HG02938 (cell line): ENCODE measurements at regions not wholly inside any gene's neighbourhood (a gene's known extent, or its start where the extent isn't known, plus 50 kb on each side); places are given as distances from the start of the nearest gene placed in this dataset.
"Not testable (repeated sequence)": the region's sequence is repeated elsewhere in the genome, so short reads cannot be mapped to it uniquely, and the experiment has no call there.

Experiments used
- ATAC-seq: cut with Tn5 transposase; IDR thresholded peaks from one replicate; pipeline ENCODE4 v1.9.1; 2021; ENCODE audit warnings: mild to moderate bottlenecking, moderate library complexity; ENCODE audit not compliant: unreplicated experiment

GRCh38 chr3:164752812-164753211 lies 325.5 kb downstream of the SI start:
- no peak for ATAC-seq

- no peak for ATAC-seq
Observed at GRCh38 chr3:164748626-164749025, 329.7 kb downstream of the SI start.

- ATAC-seq: no peak
Observed at GRCh38 chr3:164741869-164742268, 336.4 kb downstream of the SI start.

GRCh38 chr3:164737174-164737573 lies 341.1 kb downstream of the SI start:
- ATAC-seq: no peak

DNA sequence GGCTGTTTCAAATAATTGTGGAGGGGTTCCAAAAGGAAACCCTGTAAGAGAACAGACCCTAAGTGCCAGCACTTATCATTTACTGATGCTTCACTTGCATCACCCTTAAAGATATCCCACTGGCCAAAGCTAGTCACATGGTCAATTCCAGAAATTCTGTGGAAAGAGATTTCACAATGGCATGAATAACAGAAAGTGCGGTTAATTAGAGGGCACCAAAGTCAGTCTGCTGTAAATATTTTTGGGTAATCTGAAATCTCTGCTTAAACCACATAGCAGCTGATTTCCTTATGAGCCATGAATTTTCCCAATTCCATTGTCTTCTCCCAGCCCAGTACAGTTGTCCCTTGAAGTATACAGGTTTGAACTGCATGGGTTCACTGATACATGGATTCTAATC lies 346.1 kb downstream of the SI start:
- ATAC-seq: no peak

DNA sequence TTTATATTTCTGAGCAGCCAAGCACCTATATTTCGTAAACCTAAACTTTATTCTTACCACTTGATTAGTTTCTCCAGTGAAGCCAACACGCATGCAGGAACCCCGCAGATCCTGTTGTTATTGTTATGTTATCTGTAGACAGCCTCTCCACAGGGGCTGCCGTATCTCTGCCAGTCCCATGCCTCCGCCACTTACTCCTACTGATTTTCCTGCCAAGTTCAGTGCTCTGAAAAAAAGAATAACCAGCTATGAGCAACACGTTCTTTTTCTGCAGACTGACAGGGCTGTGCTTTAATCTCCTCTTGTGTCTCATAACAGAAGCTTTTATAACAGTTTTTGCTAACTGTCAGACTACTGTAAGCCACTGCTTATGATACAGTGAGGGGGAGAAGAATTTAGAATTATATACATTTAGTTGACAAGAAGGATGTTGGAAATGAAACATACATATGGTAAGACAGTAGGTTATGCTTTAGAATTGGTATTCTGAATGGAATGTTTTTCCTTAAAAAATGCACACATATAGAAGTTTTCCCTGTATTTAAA lies 347.4 kb downstream of the SI start:
- no peak for ATAC-seq

DNA sequence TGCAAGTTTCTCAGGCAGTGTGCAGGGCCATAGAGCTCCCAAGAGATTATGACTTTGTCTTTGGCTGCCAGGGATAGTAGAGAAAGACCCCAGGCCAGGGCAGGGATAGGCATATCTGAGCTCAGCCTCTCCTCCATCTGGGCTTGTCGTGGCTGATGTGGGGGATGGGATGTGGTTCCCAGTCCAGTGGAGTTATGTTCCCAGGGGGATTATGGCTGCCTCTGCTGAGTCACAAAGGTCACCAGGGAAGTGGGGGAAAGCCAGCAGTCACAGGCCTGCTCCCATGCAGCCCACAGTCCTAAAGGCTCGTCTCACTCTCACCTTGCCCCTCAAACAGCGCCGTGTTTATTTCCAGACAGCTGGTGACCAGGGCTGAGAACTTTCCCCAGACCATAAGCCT lies 354.9 kb downstream of the SI start:
- ATAC-seq: no peak

DNA sequence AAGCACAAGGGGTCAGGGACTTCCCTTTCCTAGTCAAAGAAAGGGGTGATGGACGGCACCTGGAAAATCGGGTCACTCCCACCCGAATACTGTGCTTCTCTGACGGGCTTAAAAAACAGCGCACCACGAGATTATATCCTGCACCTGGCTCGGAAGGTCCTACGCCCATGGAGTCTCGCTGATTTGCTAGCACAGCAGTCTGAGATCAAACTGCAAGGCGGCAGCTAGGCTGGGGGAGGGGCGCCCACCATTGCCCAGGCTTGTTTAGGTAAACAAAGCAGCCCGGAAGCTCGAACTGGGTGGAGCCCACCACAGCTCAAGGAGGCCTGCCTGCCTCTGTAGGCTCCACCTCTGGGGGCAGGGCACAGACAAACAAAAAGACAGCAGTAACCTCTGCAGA lies 375.5 kb downstream of the SI start:
- ATAC-seq: not testable (repeated sequence)

DNA sequence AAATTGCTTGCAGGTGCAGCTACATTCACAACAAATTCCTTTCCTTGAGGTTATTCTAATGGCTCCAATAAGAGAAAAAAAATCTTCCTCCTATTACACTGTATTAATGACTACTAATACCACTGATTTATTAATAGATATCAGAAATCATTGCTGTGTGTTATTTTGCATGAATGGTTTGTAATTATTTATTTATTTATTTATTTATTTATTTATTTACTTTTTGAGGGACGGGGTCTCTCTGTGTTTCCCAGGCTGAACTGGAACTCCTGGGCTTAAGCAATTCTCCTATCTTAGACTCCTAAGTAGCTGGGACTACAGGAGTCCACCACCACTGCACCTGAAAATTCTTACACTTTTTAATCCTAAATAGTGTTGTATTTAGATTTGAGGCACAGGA lies 390.4 kb downstream of the SI start:
- ATAC-seq: no peak

DNA sequence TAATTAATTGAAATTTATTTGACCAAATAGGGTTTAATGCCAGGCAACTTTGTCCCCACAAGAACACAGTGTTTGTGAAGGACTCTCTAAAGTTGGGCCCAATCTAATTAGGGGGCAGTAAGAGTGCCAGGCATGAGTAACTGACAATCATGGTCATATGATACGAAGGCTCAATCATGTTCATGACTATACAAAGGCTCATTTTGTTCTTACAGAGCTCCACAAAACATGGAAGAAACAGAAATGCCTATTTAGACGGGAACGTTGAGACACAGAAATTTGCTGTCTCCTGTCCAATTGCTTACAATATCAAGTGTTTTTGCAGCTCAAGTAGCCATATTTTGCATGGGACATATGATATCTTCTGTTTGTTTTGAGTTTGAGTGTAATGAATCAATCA lies 391.1 kb downstream of the SI start:
- no peak for ATAC-seq

- no peak for ATAC-seq
Observed at GRCh38 chr3:164683489-164683888, 394.8 kb downstream of the SI start.

- no peak for ATAC-seq
Observed at GRCh38 chr3:164679245-164679644, 399.1 kb downstream of the SI start.

DNA sequence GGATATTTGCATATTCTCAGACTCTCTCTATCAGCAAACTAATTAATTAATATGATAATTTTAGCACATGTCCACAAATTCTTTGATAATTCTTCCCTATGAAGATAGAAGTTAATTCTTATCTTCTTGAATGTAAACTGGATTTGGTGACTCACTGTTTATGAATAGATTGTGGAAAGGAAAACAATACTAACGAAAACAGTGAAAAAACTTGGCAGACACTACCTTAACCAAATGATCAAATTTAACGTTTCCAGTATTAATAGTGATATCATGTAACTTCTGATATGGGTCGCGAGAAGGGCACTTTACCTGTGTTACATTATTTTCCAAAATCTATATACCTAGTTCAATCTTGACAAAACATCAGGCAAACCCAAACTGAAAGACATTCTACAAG lies 401.0 kb downstream of the SI start:
- ATAC-seq: no peak

DNA sequence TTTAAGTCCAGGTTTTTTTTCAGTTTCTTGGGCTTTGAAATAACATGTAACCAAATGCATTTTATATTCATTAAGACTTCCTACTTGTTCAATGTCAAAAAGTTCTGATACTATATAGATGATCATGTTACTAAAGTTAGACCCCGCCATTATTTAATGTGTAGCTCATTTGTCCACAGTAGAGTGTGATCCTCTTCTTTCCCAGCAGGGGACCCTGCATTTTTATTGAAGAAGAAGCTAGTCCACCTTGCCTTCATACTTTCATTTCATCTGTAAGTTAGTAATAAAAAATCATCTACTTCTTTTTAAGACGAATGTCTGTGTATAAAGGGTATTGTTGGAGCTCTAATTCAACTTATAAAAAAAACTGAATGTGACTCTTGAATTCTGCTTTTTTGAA lies 404.6 kb downstream of the SI start:
- ATAC-seq: no peak

DNA sequence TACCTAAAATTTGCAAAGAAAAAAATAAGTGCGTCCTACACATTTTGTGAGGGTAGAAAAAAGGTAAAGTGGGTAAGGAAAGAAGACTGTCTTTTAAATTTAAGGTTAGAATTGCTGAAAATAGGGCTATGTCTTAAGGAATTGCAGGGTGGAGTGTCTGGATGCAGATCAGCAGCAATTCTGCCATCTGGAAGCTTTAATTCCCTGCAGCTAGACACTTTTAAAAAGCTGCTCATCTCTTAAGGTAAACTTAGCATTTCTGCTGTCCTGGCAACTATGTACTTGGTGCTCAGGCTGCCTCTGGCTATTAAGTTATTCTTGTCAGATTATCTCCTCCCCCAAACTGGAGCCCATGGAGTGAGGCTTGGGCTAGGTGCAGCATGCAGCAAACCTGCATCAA lies 420.2 kb downstream of the SI start:
- no peak for ATAC-seq

DNA sequence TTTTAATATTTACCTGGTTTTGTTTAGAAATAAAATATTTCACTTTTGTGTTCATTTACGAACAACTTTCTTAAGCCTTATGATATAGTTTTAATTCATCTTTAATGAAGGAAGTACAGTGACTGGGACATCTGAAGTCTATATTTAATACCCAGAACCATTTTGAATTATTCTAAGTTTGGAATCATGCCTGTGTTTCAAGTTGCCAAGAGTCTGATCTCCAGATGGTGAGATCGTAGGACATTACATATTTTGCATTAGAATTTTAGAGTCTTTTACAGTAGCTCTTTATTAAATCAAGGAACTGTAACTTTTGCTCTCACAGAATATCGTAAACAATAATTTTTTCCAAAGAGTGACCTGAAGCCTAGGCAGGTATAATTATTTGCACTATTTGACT lies 420.7 kb downstream of the SI start:
- ATAC-seq: no peak

DNA sequence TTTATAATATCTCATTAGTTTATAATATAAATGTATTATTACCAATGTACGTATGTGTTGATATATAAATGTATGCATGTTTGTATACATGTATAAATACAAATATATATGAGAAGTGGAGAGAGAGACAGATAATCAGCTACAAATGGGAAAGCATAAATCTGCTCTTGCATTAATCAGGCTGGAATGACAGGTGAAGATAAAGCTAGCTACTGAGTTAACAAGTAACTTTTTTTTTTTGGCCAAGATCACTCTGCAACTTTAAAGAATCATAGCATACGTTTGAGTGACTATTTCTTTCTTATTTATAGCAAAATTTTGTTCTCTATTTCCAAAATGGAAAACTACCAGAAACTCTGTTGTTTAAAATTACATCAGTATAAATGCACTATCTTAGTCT lies 422.8 kb downstream of the SI start:
- ATAC-seq: no peak

DNA sequence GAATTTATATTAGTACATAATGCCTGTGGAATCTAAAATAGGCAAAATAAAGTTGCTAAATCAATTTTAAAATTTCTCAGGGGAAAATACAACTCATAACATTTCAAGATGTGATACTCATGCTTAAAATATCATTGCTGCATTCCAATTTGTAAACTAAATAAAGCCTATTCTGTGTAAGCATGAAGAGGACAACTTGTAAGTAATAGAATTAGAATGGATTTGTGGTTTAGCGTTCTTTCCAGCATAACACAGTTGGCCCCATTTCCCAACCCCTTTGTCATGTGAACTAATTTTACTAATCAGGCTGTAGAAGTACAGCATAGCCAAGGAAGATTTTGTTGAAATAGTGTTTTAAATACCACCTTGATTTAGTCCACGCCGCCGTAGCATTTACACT lies 437.2 kb downstream of the SI start:
- ATAC-seq: no peak

DNA sequence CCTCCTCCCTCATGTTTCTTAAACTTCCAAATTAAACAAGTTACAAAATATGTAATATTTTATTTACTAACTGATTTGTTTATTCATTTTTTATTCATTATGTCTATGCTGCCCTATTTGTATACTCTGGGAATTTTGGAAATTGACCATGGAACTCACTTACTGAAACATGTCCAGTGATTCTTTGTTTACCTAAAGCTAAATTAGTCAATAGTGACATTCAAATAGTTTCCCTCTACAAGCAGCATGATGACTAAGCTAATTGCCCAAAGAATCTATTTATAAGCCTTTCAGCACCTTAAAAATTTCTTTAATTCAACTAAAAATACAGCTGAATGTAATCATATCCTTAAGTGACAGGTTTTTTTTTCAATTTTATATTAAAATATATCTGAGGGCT lies 437.7 kb downstream of the SI start:
- ATAC-seq: no peak

- no peak for ATAC-seq
Observed at GRCh38 chr3:164620956-164621355, 457.3 kb downstream of the SI start.

DNA sequence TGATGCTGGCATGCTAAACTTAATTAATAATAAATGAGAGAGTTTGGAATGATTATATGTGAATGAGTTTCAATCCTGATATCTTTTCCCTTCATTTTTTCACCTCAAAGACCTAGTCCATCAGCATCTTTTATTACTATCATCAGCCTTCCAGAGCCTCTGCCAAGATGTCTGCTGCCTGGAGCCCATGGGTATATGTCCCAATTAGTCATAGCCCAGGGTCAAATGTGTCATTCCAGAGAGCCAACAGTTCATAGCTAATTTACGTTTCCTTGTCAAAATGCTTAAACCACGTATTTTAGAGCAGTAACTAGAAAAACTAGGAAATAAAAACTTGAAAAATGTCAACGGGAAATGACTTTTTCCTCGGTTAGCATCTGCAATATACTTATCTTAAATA lies 457.9 kb downstream of the SI start:
- ATAC-seq: no peak

- no peak for ATAC-seq
Observed at GRCh38 chr3:164612751-164613150, 465.5 kb downstream of the SI start.

DNA sequence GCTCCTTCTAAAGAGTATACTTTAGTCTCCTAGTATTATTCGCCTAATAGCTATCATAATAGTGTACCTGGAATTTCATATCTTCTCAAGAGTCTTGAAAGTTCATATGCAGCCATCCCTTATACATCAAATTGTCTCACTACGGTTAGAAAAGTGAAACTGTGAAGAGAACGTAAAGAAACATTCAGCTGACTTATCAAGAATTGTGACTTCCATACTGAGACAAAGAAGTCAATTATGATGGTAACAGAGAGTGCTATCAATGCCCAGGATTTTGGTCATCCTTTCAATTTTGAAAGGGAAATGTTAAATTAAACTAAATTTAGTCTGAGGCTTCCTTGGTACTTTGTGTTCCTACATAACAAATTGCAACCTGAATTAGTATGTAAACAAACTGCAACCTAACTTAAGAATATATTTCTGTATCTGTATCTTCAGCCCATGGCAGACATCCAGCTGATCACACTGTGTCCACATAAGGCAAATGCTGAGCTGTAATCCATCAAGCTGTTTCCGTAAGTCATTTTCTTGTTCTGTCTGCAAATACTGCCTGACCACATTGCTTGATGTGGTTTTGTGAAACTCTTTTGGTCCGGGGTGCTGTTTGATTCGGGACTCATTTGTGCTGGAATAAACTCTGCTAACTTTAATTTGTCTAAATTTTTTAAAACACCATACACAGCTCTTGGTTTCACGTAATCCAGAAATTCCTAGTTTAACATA lies 469.6 kb downstream of the SI start:
- no peak for ATAC-seq
